Panc1 (cell line): ENCODE measurements at regions not wholly inside any gene's neighbourhood (a gene's known extent, or its start where the extent isn't known, plus 50 kb on each side); places are given as distances from the start of the nearest gene placed in this dataset.

Experiments used
- ATAC-seq: fragments of 200-7000 bp; cut with Tn5 transposase; 2 replicates; pipeline ENCODE4 v1.9.1; 2020; ENCODE audit warnings: mild to moderate bottlenecking, moderate library complexity
- BruUV-seq: library from RNA; stranded (reverse); fragments of 400-500 nt; replicated peaks from 2 replicates; lab custom pipeline; 2021; lab: Mats Ljungman, UMichigan
- CTCF ChIA-PET: fragments of 300-600 bp; sonication (Branson Sonifier 250); formaldehyde crosslinking; loops from one replicate; lab custom pipeline; 2022; ENCODE audit warnings: antibody characterized with exemption; lab: Charles Lee
- POLR2A ChIA-PET: fragments of 300-600 bp; sonication (Branson Sonifier 250); formaldehyde crosslinking; loops from one replicate; lab custom pipeline; 2022; ENCODE audit warnings: antibody characterized with exemption; lab: Charles Lee
- DNase-seq: peaks from one replicate; pipeline ENCODE4 v3.0.0-alpha.2; 2010; ENCODE audit warnings: low read depth, low spot score
- H3K27ac ChIP-seq: 2 replicates; pipeline ENCODE4 v1.5.1; 2011; ENCODE audit warnings: mild to moderate bottlenecking, low read length, inconsistent platforms
- H3K27me3 ChIP-seq: fragments of 200-500 bp; sonication (Bioruptor generic); 2 replicates; pipeline ENCODE4 v1.6.0; 2014; ENCODE audit warnings: low read length, inconsistent platforms; ENCODE audit not compliant: control insufficient read depth, insufficient read depth
- H3K36me3 ChIP-seq: fragments of 200-500 bp; sonication (Bioruptor generic); 2 replicates; pipeline ENCODE4 v1.5.1; 2014; ENCODE audit warnings: inconsistent platforms, mild to moderate bottlenecking, low read length, moderate library complexity; ENCODE audit not compliant: control insufficient read depth, insufficient read depth
- H3K4me1 ChIP-seq: 2 replicates; pipeline ENCODE4 v1.5.1; 2011; ENCODE audit warnings: inconsistent platforms, mild to moderate bottlenecking, low read length, moderate library complexity; ENCODE audit not compliant: control insufficient read depth, insufficient read depth
- H3K4me3 ChIP-seq, 2 experiments: 2 replicates each; pipeline ENCODE4 v1.5.1; 2011 to 2012; ENCODE audit warnings: low read depth in 2 of 2, low read length in 2 of 2, mild to moderate bottlenecking in 2 of 2, inconsistent platforms in 1 of 2, moderate library complexity in 1 of 2
- H3K9me3 ChIP-seq: fragments of 200-500 bp; sonication (Bioruptor generic); 2 replicates; pipeline ENCODE4 v1.5.1; 2014; ENCODE audit warnings: low read depth, mild to moderate bottlenecking, inconsistent platforms, low read length, moderate library complexity; ENCODE audit not compliant: control insufficient read depth, insufficient read depth
- CTCF ChIP-seq: fragments of 450-650 bp; IDR thresholded peaks from 2 replicates; pipeline ENCODE4 v1.5.1; 2017; ENCODE audit warnings: mild to moderate bottlenecking
- POLR2AphosphoS5 ChIP-seq: IDR thresholded peaks from 2 replicates; pipeline ENCODE4 v1.6.1; 2012; ENCODE audit warnings: mild to moderate bottlenecking, low read depth, low read length, moderate library complexity
- SIN3A ChIP-seq: IDR thresholded peaks from 2 replicates; pipeline ENCODE4 v1.6.1; 2012; ENCODE audit warnings: low read depth, mild to moderate bottlenecking, low read length, moderate library complexity, borderline replicate concordance; ENCODE audit not compliant: insufficient read depth
- TCF7L2 ChIP-seq: IDR thresholded peaks from 2 replicates; pipeline ENCODE4 v1.6.1; 2011; ENCODE audit warnings: mild to moderate bottlenecking, low read depth, low read length, inconsistent platforms
- in situ Hi-C: cut with HindIII; loops from 2 replicates; pipeline ENCODE4 v1.10.0; 2016; ENCODE audit warnings: low sequenced_read_pairs, low pct_unique_long_range_greater_than_20kb
- intact Hi-C: fragments of 100-400 bp; cut with micrococcal nuclease; formaldehyde crosslinking; loops from one replicate; pipeline ENCODE4 v1.10.0; 2022; ENCODE audit not compliant: unreplicated experiment
- TF ChIP-seq, protein P1 (sequence below), 2 experiments: IDR thresholded peaks; 2 replicates each; pipeline ENCODE4 v1.6.1; 2011 to 2012; ENCODE audit warnings: low read depth in 2 of 2, control low read depth in 1 of 2, low read length in 1 of 2, mild to moderate bottlenecking in 1 of 2, moderate library complexity in 1 of 2; ENCODE audit not compliant: insufficient read depth in 1 of 2

DNA sequence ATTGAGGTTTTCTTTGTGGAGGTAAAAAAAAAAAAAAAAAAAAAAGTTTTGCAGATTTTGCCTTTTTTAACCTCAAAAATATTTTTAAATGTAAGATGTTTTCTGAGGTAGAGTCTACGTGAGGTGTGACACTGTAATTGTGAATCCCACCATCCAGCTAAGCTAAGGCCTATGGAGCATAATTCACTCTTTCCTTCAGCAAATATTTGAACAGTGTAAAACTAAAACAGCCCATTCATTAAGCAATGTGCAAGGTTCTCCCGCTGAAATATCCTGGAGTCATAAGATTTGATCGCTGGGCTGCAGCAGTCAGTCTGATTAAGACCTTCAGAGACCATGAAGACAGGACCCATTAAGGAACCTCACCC is 105.1 kb downstream of the HNRNPLL start:
- no peaks in the 10 kb centered on the region for H3K4me1 ChIP-seq
- no TSS peak for BruUV-seq
- ATAC-seq (no peak), DNase-seq (no peak)
- no peaks in the 10 kb centered on the region for H3K9me3 ChIP-seq
- H3K27ac ChIP-seq: no peak overlapping the region
- intact Hi-C loops (no loop called here), in situ Hi-C loops (no loop called here)
- no peaks in the 10 kb centered on the region for H3K27me3 ChIP-seq
- POLR2A ChIA-PET: no interaction called here
- no peaks in the 10 kb centered on the region for H3K36me3 ChIP-seq
- H3K4me3 ChIP-seq: no peak overlapping the region
- TF ChIP-seq CTCF: no peak
- TF ChIP-seq POLR2AphosphoS5: no peak
- no peak for TF ChIP-seq SIN3A
- TF ChIP-seq, protein P1, sequence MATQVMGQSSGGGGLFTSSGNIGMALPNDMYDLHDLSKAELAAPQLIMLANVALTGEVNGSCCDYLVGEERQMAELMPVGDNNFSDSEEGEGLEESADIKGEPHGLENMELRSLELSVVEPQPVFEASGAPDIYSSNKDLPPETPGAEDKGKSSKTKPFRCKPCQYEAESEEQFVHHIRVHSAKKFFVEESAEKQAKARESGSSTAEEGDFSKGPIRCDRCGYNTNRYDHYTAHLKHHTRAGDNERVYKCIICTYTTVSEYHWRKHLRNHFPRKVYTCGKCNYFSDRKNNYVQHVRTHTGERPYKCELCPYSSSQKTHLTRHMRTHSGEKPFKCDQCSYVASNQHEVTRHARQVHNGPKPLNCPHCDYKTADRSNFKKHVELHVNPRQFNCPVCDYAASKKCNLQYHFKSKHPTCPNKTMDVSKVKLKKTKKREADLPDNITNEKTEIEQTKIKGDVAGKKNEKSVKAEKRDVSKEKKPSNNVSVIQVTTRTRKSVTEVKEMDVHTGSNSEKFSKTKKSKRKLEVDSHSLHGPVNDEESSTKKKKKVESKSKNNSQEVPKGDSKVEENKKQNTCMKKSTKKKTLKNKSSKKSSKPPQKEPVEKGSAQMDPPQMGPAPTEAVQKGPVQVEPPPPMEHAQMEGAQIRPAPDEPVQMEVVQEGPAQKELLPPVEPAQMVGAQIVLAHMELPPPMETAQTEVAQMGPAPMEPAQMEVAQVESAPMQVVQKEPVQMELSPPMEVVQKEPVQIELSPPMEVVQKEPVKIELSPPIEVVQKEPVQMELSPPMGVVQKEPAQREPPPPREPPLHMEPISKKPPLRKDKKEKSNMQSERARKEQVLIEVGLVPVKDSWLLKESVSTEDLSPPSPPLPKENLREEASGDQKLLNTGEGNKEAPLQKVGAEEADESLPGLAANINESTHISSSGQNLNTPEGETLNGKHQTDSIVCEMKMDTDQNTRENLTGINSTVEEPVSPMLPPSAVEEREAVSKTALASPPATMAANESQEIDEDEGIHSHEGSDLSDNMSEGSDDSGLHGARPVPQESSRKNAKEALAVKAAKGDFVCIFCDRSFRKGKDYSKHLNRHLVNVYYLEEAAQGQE (IDR thresholded peaks at IDR 0.05; ENCODE audit: insufficient read depth in 1 of 2, low read depth in 2 of 2, low read length in 1 of 2): no peak
- no peak for TF ChIP-seq TCF7L2
- CTCF ChIA-PET: no interaction called here

- ChIA-PET CTCF (no interaction called here), POLR2A (no interaction called here)
- no TSS peak for BruUV-seq
- Histone ChIP-seq H3K9me3 (no peaks in the 10 kb centered on the region), H3K27me3 (no peaks in the 10 kb centered on the region), H3K27ac (no peak overlapping the region), H3K4me3 (no peak overlapping the region), H3K4me1 (no peaks in the 10 kb centered on the region), H3K36me3 (no peaks in the 10 kb centered on the region)
- TF ChIP-seq, protein P1 (IDR thresholded peaks at IDR 0.05; ENCODE audit: insufficient read depth in 1 of 2, low read depth in 2 of 2, low read length in 1 of 2): no peak
- no peak for TF ChIP-seq POLR2AphosphoS5
- TF ChIP-seq TCF7L2: no peak
- no peak for TF ChIP-seq CTCF
- no peak for TF ChIP-seq SIN3A
- intact Hi-C loops: no loop called here
- in situ Hi-C loops: no loop called here
- no peak for DNase-seq
- no peak for ATAC-seq
Observed at GRCh38 chr2:38496927-38497669, 105.6 kb downstream of the HNRNPLL start.
